ENCODE measurements at regions not wholly inside any gene's neighbourhood (a gene's known extent, or its start where the extent isn't known, plus 50 kb on each side); places are given as distances from the start of the nearest gene placed in this dataset.

DNA sequence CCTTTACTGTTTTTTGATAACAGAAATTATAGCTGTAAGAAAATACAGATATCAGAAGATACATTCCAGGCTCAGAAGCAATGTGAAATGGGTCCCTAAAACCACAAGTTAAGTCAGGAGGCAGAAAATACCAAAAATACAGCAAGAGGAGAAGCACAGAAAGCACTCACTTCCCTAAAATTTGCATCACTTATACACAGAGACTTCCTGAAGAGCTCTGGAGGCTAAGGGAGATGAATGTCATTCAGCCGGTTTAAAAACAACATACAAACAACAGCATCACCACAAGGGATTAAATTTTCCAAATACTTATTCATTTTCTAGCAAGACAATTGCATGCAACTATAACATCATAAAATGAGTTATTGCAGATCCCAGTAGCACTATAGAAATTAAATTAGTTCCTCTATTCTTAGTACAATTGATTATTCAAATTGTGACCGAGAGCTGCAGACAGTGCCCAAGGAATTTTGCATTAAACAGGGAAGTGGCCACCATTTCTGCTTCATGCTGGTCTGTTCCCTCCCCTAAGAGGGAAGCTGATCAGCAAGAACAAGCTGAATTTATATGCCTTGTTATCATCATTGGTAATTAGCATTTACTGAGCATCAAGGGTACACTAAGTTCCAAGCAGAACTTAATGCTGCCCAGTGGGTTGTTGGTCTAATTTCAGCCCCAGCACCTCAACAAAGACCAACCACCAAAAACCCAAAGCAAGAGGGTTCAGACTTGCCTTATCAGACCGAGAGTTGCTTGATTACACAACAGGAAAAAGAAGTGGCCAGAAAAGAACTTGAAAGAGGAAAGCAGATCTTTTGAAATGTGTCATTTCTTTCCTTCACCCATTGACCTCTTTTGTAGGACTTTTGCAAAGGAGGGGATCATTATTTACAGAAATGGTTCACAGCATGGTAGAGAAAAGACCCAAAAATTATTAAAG is 140.7 kb downstream of the KCTD12 start:
- TF ChIP-seq CTCF (IDR thresholded peaks at IDR 0.05): no peak
- H3K9me3 ChIP-seq: peaks cover 0 to 21% (median 7%) of the 10 kb centered on the region in 11 donors
- H3K4me1 ChIP-seq: peaks cover 0 to 41% (median 0%) of the 10 kb centered on the region in 9 donors
- no peaks in the 10 kb centered on the region for H3K36me3 ChIP-seq
- 58 to 59% methylated on average over 3 of the region's 3 CpGs for WGBS, 2 donors
- intact Hi-C loops (cut with DNase I): no loop called here
- peak overlapping the region in 2 of 10 donors; percentile 49 to 81 for H3K27ac ChIP-seq
- peak in 6 of 8 donors; percentile 49 to 70 (median 56) for ATAC-seq
- H3K27me3 ChIP-seq: no peaks in the 10 kb centered on the region
- no peak for DNase-seq
- peak overlapping the region in 1 of 10 donors; percentile 6 for H3K4me3 ChIP-seq

- Histone ChIP-seq H3K36me3 (no peaks in the 10 kb centered on the region), H3K27ac (no peak overlapping the region), H3K4me1 (peaks cover 0 to 20% (median 0%) of the 10 kb centered on the region in 9 donors), H3K9me3 (peaks cover 0 to 21% (median 7%) of the 10 kb centered on the region in 11 donors), H3K27me3 (no peaks in the 10 kb centered on the region), H3K4me3 (no peak overlapping the region)
- WGBS, 2 donors: 38 to 89% methylated on average over 1 of the region's 1 CpG
- intact Hi-C loops (cut with DNase I): no loop called here
- DNase-seq (no peak), ATAC-seq (no peak)
- TF ChIP-seq CTCF (IDR thresholded peaks at IDR 0.05): no peak
Observed at GRCh38 chr13:76741624-76742023, 144.6 kb downstream of the KCTD12 start.

DNA sequence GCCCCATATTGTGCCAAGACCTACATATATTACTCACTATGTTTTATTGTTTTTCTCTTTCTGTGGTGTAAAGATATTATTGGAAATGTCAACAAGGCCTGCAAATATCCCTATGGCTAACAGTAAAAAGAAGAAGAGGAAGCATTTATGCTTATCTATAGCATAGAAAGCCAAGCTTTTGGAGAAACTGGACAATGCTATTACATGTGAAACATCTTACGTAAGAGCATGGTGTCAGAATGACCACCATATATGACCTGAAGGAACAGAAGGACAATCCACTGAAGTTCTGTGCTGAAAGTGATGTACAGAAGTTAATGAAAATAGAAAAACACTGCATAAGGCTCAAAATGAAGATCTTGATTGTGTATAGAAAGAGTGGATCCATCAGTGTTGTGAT is 145.2 kb downstream of the KCTD12 start:
- intact Hi-C loops (cut with DNase I): no loop called here

GRCh38 chr13:76738616-76739015 is 147.6 kb downstream of the KCTD12 start:
- no peak for DNase-seq
- H3K27ac ChIP-seq: no peak overlapping the region
- WGBS, 2 donors: 88 to 89% methylated on average over 3 of the region's 3 CpGs
- peaks cover 0 to 19% (median 7%) of the 10 kb centered on the region in 11 donors for H3K9me3 ChIP-seq
- TF ChIP-seq CTCF (IDR thresholded peaks at IDR 0.05): no peak
- no peak overlapping the region for H3K4me3 ChIP-seq
- no peak for ATAC-seq
- intact Hi-C loops (cut with DNase I): no loop called here
- no peaks in the 10 kb centered on the region for H3K27me3 ChIP-seq
- no peaks in the 10 kb centered on the region for H3K36me3 ChIP-seq
- no peaks in the 10 kb centered on the region for H3K4me1 ChIP-seq

More for the DNA sequence above, 145.2 kb downstream of the KCTD12 start:
- ATAC-seq: no peak
- Histone ChIP-seq H3K27me3 (no peaks in the 10 kb centered on the region), H3K4me1 (peaks cover 0 to 14% (median 0%) of the 10 kb centered on the region in 9 donors), H3K4me3 (no peak overlapping the region), H3K27ac (no peak overlapping the region), H3K9me3 (peaks cover 0 to 21% (median 7%) of the 10 kb centered on the region in 11 donors), H3K36me3 (no peaks in the 10 kb centered on the region)
- 98% methylated on average over 1 of the region's 1 CpG for WGBS, 2 donors
- TF ChIP-seq CTCF (IDR thresholded peaks at IDR 0.05): no peak
- no peak for DNase-seq
